A549 (cell line): ENCODE measurements at regions not wholly inside any gene's neighbourhood (a gene's known extent, or its start where the extent isn't known, plus 50 kb on each side); places are given as distances from the start of the nearest gene placed in this dataset.

ENCODE experiments used
- ATAC-seq, 2 experiments: fragments of 200-7000 bp in 1 of 2; fragments of >200 bp in 1 of 2; cut with Nextera tagmentation in 1 of 2; cut with Tn5 transposase in 1 of 2; 3 replicates each; pipeline versions ENCODE4 v1.8.0 to v1.9.1; 2018 to 2020; ENCODE audit warnings: mild to moderate bottlenecking in 1 of 2, moderate library complexity in 1 of 2
- CTCF ChIA-PET: fragments of 300-600 bp; sonication (Branson Sonifier 250); formaldehyde crosslinking; extraction: SDS; loops from one replicate; lab custom pipeline; 2021; ENCODE audit warnings: antibody characterized with exemption, inconsistent platforms; lab: Yijun Ruan, JAX
- POLR2A ChIA-PET: fragments of 350-600 bp; formaldehyde crosslinking; extraction: SDS; loops from one replicate; lab custom pipeline; 2021; ENCODE audit warnings: antibody characterized with exemption, inconsistent platforms; lab: Yijun Ruan, JAX
- DNase-seq, 2 experiments: peaks; one replicate each; pipeline versions ENCODE4 v3.0.0 to v3.0.0-alpha.2; 2011 to 2016; ENCODE audit warnings: low read depth in 1 of 2, low spot score in 1 of 2
- FAIRE-seq: peaks from 2 replicates; lab custom pipeline; 2011; peaks lifted over from hg19 to GRCh38; lab: Jason Lieb, UNC
- H3K27ac ChIP-seq, 2 experiments: fragments of >200 bp; sonication (Bioruptor Twin); formaldehyde crosslinking; 3 replicates each; pipeline ENCODE4 v1.5.1; 2016 to 2017
- H3K4me1 ChIP-seq: fragments of >200 bp; sonication (Bioruptor Twin); formaldehyde crosslinking; 3 replicates; pipeline ENCODE4 v1.6.1; 2016
- H3K4me2 ChIP-seq: fragments of >200 bp; sonication (Bioruptor Twin); formaldehyde crosslinking; 3 replicates; pipeline ENCODE4 v1.6.1; 2016
- H3K4me3 ChIP-seq: fragments of >200 bp; sonication (Bioruptor Twin); formaldehyde crosslinking; 3 replicates; pipeline ENCODE4 v1.5.1; 2016
- H3K9me3 ChIP-seq: fragments of >200 bp; sonication (Bioruptor Twin); formaldehyde crosslinking; 3 replicates; pipeline ENCODE4 v1.6.1; 2016
- BCL3 ChIP-seq: fragments of >200 bp; sonication (Bioruptor Twin); formaldehyde crosslinking; IDR thresholded peaks from 3 replicates; pipeline ENCODE4 v1.6.1; 2016
- BHLHE40 ChIP-seq: IDR thresholded peaks from 2 replicates; pipeline ENCODE4 v1.6.1; 2012; ENCODE audit warnings: low read depth, low read length, inconsistent platforms
- CBX2 ChIP-seq: fragments of 200-600 bp; sonication (generic); IDR thresholded peaks from 2 replicates; pipeline ENCODE4 v1.6.1; 2016; ENCODE audit warnings: low read depth, mild to moderate bottlenecking, borderline replicate concordance
- CBX8 ChIP-seq: fragments of 200-600 bp; sonication (generic); IDR thresholded peaks from 2 replicates; pipeline ENCODE4 v1.6.1; 2016
- CEBPB ChIP-seq, 2 experiments: fragments of >200 bp in 1 of 2; sonication (Bioruptor Twin) in 1 of 2; formaldehyde crosslinking in 1 of 2; IDR thresholded peaks; 2 replicates each; pipeline ENCODE4 v1.6.1; 2012 to 2016
- E2F6 ChIP-seq: IDR thresholded peaks from 2 replicates; pipeline ENCODE4 v1.6.1; 2012; ENCODE audit warnings: low read depth, borderline replicate concordance
- EP300 ChIP-seq, 2 experiments: fragments of >200 bp; sonication (Bioruptor Twin); formaldehyde crosslinking; IDR thresholded peaks; 2 replicates in 1 of 2; 3 replicates in 1 of 2; pipeline ENCODE4 v1.6.1; 2016 to 2017
- HES2 ChIP-seq: fragments of >200 bp; sonication (Bioruptor Twin); formaldehyde crosslinking; IDR thresholded peaks from 2 replicates; pipeline ENCODE4 v1.6.1; 2016
- JUN ChIP-seq, 2 experiments: fragments of >200 bp; sonication (Bioruptor Twin); formaldehyde crosslinking; IDR thresholded peaks; 2 replicates in 1 of 2; 3 replicates in 1 of 2; pipeline ENCODE4 v1.6.1; 2016 to 2017
- JUNB ChIP-seq: fragments of >200 bp; sonication (Bioruptor Twin); formaldehyde crosslinking; IDR thresholded peaks from 2 replicates; pipeline ENCODE4 v1.6.1; 2016
- MAFK ChIP-seq: fragments of 450-650 bp; IDR thresholded peaks from 2 replicates; pipeline ENCODE4 v1.6.1; 2014; ENCODE audit not compliant: partially characterized antibody
- MYC ChIP-seq: IDR thresholded peaks from 2 replicates; pipeline ENCODE4 v1.6.1; 2012; ENCODE audit warnings: mild to moderate bottlenecking, inconsistent platforms, low read length, improper control_type of control experiment, borderline replicate concordance
- NFE2L2 ChIP-seq: fragments of 150-350 bp; conservative IDR thresholded peaks from 2 replicates; pipeline ENCODE4 v1.6.1; 2014; ENCODE audit warnings: low read length
- POLR2A ChIP-seq: IDR thresholded peaks from 2 replicates; pipeline ENCODE4 v1.6.1; 2012; ENCODE audit warnings: mild to moderate bottlenecking, low read length
- RARB ChIP-seq: fragments of 250-450 bp; sonication (Bioruptor Pico); IDR thresholded peaks from 2 replicates; pipeline ENCODE4 v1.8.0; 2021; ENCODE audit warnings: mild to moderate bottlenecking, moderate library complexity
- REST ChIP-seq: fragments of 200-600 bp; sonication (generic); IDR thresholded peaks from 2 replicates; pipeline ENCODE4 v1.6.1; 2016; ENCODE audit warnings: antibody characterized with exemption, mild to moderate bottlenecking, moderate library complexity
- RNF2 ChIP-seq: fragments of 200-600 bp; sonication (generic); IDR thresholded peaks from 2 replicates; pipeline ENCODE4 v1.6.1; 2016; ENCODE audit warnings: low read depth, mild to moderate bottlenecking, antibody characterized with exemption, moderate library complexity, borderline replicate concordance
- USF2 ChIP-seq: fragments of 450-650 bp; IDR thresholded peaks from 2 replicates; pipeline ENCODE4 v1.6.1; 2014; ENCODE audit warnings: antibody characterized with exemption
- ZNF302 ChIP-seq: fragments of 250-450 bp; sonication (Bioruptor Pico); IDR thresholded peaks from 2 replicates; pipeline ENCODE4 v1.9.0; 2021; ENCODE audit warnings: inconsistent platforms, mild to moderate bottlenecking, moderate library complexity
- ZSCAN20 ChIP-seq: fragments of 250-450 bp; sonication (Bioruptor Pico); IDR thresholded peaks from 2 replicates; pipeline ENCODE4 v1.8.0; 2022; ENCODE audit warnings: mild to moderate bottlenecking, moderate library complexity
- WGBS: methylation state at CpG from one replicate; pipeline ENCODE4 v1.1.6; 2017; ENCODE audit errors: missing lambda C conversion rate; 5-methylcytosine and 5-hydroxymethylcytosine counted together

GRCh38 chr13:111629457-111629856, 309.0 kb downstream of the TEX29 start:
- no peak for FAIRE-seq
- WGBS: 25% methylated on average over 11 of the region's 15 CpGs
- ChIA-PET CTCF (no interaction called here), POLR2A (no interaction called here)
- no peak overlapping the region for H3K4me2 ChIP-seq
- DNase-seq: no peak
- ATAC-seq: no peak
- TF ChIP-seq POLR2A: no peak
- no peak for TF ChIP-seq ZNF302 (CRISPR knock-in tag)
- no peak for TF ChIP-seq REST
- TF ChIP-seq NFE2L2: no peak
- no peak for TF ChIP-seq MYC
- no peak for TF ChIP-seq MAFK
- TF ChIP-seq EP300 (IDR thresholded peaks at IDR 0.05): no peak
- no peak for TF ChIP-seq JUNB
- TF ChIP-seq JUN (IDR thresholded peaks at IDR 0.05): no peak
- TF ChIP-seq CBX8: no peak
- TF ChIP-seq BCL3: no peak
- no peak for TF ChIP-seq ZSCAN20 (CRISPR knock-in tag)
- TF ChIP-seq CBX2: no peak
- TF ChIP-seq RARB: no peak
- TF ChIP-seq HES2: no peak
- no peak for TF ChIP-seq E2F6
- TF ChIP-seq RNF2: no peak
- TF ChIP-seq, all 56 proteins: peak for 0
- no peaks in the 10 kb centered on the region for H3K9me3 ChIP-seq
- no peak overlapping the region for H3K4me3 ChIP-seq
- H3K27ac ChIP-seq: no peak overlapping the region
- H3K4me1 ChIP-seq: no peaks in the 10 kb centered on the region

GRCh38 chr13:111629926-111630325, 309.5 kb downstream of the TEX29 start:
- FAIRE-seq: no peak
- Histone ChIP-seq H3K4me1 (no peaks in the 10 kb centered on the region), H3K4me3 (no peak overlapping the region), H3K9me3 (no peaks in the 10 kb centered on the region), H3K4me2 (no peak overlapping the region), H3K27ac (no peak overlapping the region)
- no peak for ATAC-seq
- ChIA-PET POLR2A (no interaction called here), CTCF (no interaction called here)
- no peak for TF ChIP-seq POLR2A
- no peak for TF ChIP-seq CEBPB (IDR thresholded peaks at IDR 0.05)
- TF ChIP-seq MYC: no peak
- no peak for TF ChIP-seq BCL3
- TF ChIP-seq ZNF302 (CRISPR knock-in tag): no peak
- no peak for TF ChIP-seq RNF2
- no peak for TF ChIP-seq USF2
- no peak for TF ChIP-seq BHLHE40
- 48% methylated on average over 14 of the region's 14 CpGs for WGBS
- DNase-seq: no peak
